SJSA1 (cell line): ENCODE measurements at regions not wholly inside any gene's neighbourhood (a gene's known extent, or its start where the extent isn't known, plus 50 kb on each side); places are given as distances from the start of the nearest gene placed in this dataset.

ENCODE experiments used
- DNase-seq, 2 experiments: peaks; one replicate each; pipeline ENCODE4 v3.0.0-alpha.2; 2015 to 2020; ENCODE audit warnings: low spot score in 2 of 2, low read depth in 1 of 2
- H3K27ac ChIP-seq: fragments of 250-450 bp; sonication (Bioruptor Pico); 2 replicates; pipeline ENCODE4 v1.5.1; 2020; ENCODE audit warnings: mild to moderate bottlenecking, moderate library complexity
- H3K27me3 ChIP-seq: fragments of 250-450 bp; sonication (Bioruptor Pico); replicated peaks from 2 replicates; pipeline ENCODE4 v1.5.1; 2020; ENCODE audit warnings: mild to moderate bottlenecking, moderate library complexity
- H3K36me3 ChIP-seq: fragments of 250-450 bp; sonication (Bioruptor Pico); 2 replicates; pipeline ENCODE4 v1.5.1; 2020; ENCODE audit warnings: mild to moderate bottlenecking
- H3K4me1 ChIP-seq: fragments of 250-450 bp; sonication (Bioruptor Pico); replicated peaks from 2 replicates; pipeline ENCODE4 v1.6.1; 2021; ENCODE audit warnings: mild to moderate bottlenecking
- H3K4me3 ChIP-seq: fragments of 250-450 bp; sonication (Bioruptor Pico); 2 replicates; pipeline ENCODE4 v1.5.1; 2020; ENCODE audit warnings: mild to moderate bottlenecking
- H3K9me3 ChIP-seq: fragments of 250-450 bp; sonication (Bioruptor Pico); replicated peaks from 2 replicates; pipeline ENCODE4 v1.5.1; 2020; ENCODE audit warnings: mild to moderate bottlenecking

DNA sequence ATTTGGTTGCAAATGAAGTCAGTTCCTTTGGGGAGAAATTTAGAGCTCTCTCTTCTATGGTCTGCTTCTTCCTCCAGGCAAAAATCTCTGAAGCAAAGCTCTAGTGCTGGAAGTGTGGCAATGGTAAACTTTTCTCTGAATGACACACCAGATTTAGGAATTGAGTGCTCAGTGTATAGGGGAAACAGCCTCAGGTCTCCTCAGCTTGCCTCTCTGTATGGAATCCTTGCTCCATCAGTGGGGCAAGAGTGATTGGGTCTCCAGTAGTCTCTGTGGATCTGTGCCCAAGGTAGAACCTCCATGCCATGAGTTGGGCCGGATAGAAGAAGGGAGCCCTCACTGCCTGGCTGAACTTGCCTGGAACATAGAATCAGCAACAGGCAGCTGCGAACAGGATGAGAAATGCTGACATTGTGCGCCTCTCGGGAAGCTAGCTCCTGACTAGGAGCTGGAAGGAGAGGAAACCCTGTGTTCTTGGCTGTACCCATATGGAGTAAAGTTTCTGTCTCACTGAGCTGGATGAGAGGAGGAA, 156.1 kb downstream of the WNT7A start:
- Histone ChIP-seq H3K4me1 (no peaks in the 10 kb centered on the region), H3K36me3 (no peaks in the 10 kb centered on the region), H3K4me3 (no peak overlapping the region), H3K9me3 (no peaks in the 10 kb centered on the region), H3K27me3 (no peaks in the 10 kb centered on the region), H3K27ac (no peak overlapping the region)
- no peak for DNase-seq

GRCh38 chr3:13722178-13722577, 157.7 kb downstream of the WNT7A start:
- Histone ChIP-seq H3K4me3 (no peak overlapping the region), H3K27ac (no peak overlapping the region), H3K9me3 (no peaks in the 10 kb centered on the region), H3K27me3 (no peaks in the 10 kb centered on the region), H3K4me1 (no peaks in the 10 kb centered on the region), H3K36me3 (no peaks in the 10 kb centered on the region)
- DNase-seq = no peak

- Histone ChIP-seq H3K27ac (no peak overlapping the region), H3K4me1 (no peaks in the 10 kb centered on the region), H3K36me3 (no peaks in the 10 kb centered on the region), H3K27me3 (no peaks in the 10 kb centered on the region), H3K4me3 (no peak overlapping the region), H3K9me3 (no peaks in the 10 kb centered on the region)
- DNase-seq = peak in 1 of 2 experiments; percentile 15
Observed at GRCh38 chr3:13718436-13718835, 161.4 kb downstream of the WNT7A start.

- Histone ChIP-seq H3K27ac (no peak overlapping the region), H3K27me3 (no peaks in the 10 kb centered on the region), H3K36me3 (no peaks in the 10 kb centered on the region), H3K4me3 (no peak overlapping the region), H3K4me1 (no peaks in the 10 kb centered on the region), H3K9me3 (no peaks in the 10 kb centered on the region)
- DNase-seq = no peak
Observed at GRCh38 chr3:13718000-13718399, 161.9 kb downstream of the WNT7A start.

DNA sequence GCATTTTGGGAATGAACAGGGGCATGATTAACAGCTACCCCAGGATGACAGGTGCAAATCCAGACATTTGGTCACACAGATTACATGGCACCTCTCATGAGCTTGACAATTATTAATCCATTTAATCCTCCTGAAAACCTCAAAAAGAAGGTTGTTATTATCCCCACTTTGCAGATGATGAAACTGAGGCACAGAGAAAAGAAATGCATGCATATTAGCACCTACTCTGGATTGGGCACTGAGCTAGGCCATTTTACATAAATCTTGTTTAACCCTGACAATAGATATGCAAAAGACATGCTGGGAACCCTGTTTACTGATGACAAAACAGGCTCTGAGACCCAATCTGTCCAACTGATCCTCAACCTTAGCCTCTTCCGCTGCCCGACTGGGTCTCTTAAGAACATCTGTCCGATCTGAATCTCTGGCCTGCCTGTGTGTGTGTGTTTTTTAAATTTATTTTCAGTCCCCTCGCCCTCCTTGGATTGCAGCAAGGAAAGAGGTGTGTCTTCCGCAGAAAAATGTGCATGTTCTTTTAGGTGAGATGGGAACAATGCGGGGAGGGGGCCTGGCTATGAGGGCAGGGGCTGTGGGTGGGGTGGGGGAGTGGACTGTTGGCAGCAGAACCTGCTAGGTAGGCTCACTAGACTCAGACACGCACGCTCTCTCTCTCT, 162.5 kb downstream of the WNT7A start:
- Histone ChIP-seq H3K36me3 (no peaks in the 10 kb centered on the region), H3K9me3 (no peaks in the 10 kb centered on the region), H3K27me3 (no peaks in the 10 kb centered on the region), H3K27ac (no peak overlapping the region), H3K4me3 (no peak overlapping the region), H3K4me1 (no peaks in the 10 kb centered on the region)
- DNase-seq = peak in 1 of 2 experiments; percentile 10

DNA sequence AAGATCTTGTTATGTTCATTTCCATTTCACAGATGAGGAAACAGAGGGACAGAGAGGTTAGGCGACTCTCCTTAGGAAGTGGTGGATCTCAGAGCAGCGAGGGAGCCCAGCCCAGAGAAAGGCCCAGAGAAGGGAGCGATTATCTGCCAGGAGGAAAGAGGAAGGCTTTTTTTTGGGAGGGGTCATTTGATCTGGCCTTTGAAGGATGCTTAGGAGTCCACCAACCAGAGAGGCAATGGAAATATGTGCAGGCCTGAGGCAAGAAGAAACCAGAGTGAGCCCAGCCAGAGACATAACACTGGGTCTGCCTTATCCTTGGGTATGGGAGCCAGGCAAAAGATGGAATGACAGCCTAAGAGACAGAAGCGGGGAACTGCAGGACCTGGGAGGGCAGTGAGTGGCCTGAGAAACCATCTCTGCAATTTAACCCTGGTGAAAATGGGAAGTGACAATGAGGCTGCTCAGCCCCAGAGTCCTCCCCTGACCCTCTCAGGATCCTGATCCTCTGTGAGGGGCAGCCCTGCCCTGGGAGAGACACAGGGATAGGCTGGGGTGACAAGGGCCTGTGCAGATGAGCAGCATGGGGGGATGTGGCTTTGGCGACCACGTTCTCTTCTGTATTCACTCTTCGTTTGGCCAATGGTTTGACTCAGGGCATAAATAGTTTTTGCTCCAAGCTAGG, 163.2 kb downstream of the WNT7A start:
- no peak overlapping the region for H3K27ac ChIP-seq

DNA sequence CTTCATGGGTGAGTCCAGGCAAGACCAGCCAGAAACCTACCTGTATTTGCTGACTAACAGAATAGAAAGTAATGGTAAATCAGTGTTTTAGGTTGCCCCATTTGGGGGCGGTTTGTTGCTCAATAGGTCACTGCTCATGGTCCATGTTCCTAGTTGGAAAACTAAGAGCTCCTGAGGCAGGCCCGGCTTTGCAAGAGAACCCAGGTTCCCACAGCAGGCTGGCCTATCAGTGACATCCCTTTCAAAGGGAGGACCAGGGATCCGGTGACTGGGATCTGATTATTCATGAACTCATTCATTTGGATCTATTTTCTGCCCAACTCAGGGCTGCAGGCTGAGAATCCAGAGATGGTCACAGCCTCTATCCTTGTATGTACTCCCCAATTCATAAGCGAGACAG, 163.9 kb downstream of the WNT7A start:
- Histone ChIP-seq H3K36me3 (no peaks in the 10 kb centered on the region), H3K4me3 (no peak overlapping the region), H3K27ac (no peak overlapping the region), H3K27me3 (no peaks in the 10 kb centered on the region), H3K9me3 (no peaks in the 10 kb centered on the region), H3K4me1 (no peaks in the 10 kb centered on the region)
- no peak for DNase-seq

More for the DNA sequence above, 163.2 kb downstream of the WNT7A start:
- H3K36me3 ChIP-seq = no peaks in the 10 kb centered on the region
- DNase-seq = peak in 1 of 2 experiments; percentile 16
- no peak overlapping the region for H3K4me3 ChIP-seq
- H3K4me1 ChIP-seq = no peaks in the 10 kb centered on the region
- no peaks in the 10 kb centered on the region for H3K27me3 ChIP-seq
- H3K9me3 ChIP-seq = no peaks in the 10 kb centered on the region

- Histone ChIP-seq H3K27ac (no peak overlapping the region), H3K4me1 (no peaks in the 10 kb centered on the region), H3K27me3 (no peaks in the 10 kb centered on the region), H3K36me3 (no peaks in the 10 kb centered on the region), H3K9me3 (no peaks in the 10 kb centered on the region), H3K4me3 (no peak overlapping the region)
- DNase-seq = peak in 1 of 2 experiments; percentile 11
Observed at GRCh38 chr3:13715167-13715954, 164.5 kb downstream of the WNT7A start.

- H3K4me3 ChIP-seq = no peak overlapping the region
- H3K4me1 ChIP-seq = no peaks in the 10 kb centered on the region
- no peaks in the 10 kb centered on the region for H3K36me3 ChIP-seq
- H3K9me3 ChIP-seq = no peaks in the 10 kb centered on the region
- peak in 1 of 2 experiments; percentile 27 for DNase-seq
- no peak overlapping the region for H3K27ac ChIP-seq
- no peaks in the 10 kb centered on the region for H3K27me3 ChIP-seq
Observed at GRCh38 chr3:13714251-13714916, 165.5 kb downstream of the FBLN2 start.

DNA sequence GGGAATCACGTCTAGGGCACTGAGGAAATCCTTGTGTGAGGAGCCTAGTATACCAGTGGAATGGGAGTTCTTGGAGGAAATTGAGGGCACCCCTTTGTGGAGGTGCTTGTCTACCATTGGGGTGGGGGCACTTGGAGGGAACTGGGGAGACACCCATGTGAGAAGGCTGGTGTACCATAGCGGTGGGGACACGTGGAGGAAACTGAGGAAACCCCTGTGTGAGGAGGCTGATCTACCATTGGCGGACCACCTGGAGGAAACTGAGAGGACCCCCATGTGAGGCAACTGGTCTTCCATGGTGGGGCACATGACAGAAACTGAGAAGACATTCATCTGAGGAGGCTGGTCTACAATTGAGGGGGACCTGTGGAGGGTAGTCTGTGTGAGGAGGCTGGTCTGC, 164.5 kb downstream of the FBLN2 start:
- DNase-seq = peak in 1 of 2 experiments; percentile 13

DNA sequence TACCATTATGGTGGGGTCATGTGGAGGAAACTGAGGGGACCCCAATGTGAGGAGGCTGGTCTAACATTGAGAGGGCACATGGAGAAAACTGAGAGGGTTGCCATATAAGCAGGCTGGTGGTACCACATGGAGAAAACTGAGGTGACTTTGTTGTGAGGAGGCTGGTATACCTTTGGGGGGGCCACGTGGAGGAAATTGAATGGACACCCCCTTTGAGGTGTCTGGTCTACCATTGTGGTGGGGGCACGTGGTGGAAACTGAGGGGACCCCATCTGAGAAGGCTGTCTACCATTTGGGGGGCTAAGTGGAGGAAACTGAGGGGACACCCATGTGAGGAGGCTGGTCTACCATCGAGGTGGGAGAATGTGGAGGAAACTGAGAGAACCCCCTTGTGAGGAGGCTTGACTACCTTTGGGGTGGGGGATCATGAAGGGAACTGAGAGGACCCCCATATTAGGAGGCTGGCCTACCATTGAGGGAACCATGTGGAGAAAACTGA, 163.8 kb downstream of the FBLN2 start:
- no peaks in the 10 kb centered on the region for H3K36me3 ChIP-seq
- H3K27me3 ChIP-seq = no peaks in the 10 kb centered on the region
- no peaks in the 10 kb centered on the region for H3K9me3 ChIP-seq
- H3K4me3 ChIP-seq = no peak overlapping the region
- no peaks in the 10 kb centered on the region for H3K4me1 ChIP-seq
- no peak overlapping the region for H3K27ac ChIP-seq
- peak in 1 of 2 experiments; percentile 9 for DNase-seq

More for the DNA sequence above, 164.5 kb downstream of the FBLN2 start:
- Histone ChIP-seq H3K4me3 (no peak overlapping the region), H3K27ac (no peak overlapping the region), H3K27me3 (no peaks in the 10 kb centered on the region), H3K9me3 (no peaks in the 10 kb centered on the region), H3K36me3 (no peaks in the 10 kb centered on the region), H3K4me1 (no peaks in the 10 kb centered on the region)

DNA sequence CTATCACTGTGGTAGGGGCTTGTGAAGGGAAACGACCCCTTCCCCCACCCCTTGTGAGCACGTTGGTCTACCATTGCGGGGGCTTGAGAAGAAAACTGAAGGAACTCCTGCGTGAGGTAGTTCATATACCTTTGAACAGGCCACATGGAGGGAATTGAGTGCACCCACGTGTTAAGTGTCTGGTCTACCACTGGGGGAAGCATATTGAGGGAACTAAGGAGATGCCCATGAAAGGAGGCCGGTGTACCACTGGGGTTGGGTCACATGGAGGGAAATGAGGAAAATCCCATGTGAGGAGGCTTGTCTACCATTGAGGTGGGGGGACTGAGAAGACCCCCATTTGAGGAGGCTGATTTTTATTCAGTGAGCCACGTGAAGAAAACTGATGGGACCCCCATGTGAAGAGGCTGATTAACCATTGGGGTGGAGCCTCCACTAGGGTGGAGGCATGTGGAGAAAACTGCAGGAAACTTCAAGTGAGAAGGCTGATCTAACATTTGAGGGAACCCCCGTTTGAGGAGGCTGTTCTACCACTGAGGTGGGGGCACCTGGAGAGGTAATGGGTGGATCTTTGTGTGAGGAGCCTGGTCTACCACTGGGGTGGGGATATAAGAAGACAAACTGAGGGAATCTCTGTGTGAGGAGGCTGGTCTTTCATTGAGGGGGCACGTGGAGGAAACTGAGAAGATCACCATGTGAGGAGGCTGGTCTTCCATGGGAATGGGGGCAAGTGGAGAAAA, 163.2 kb downstream of the FBLN2 start:
- Histone ChIP-seq H3K4me3 (no peak overlapping the region), H3K27ac (no peak overlapping the region), H3K9me3 (no peaks in the 10 kb centered on the region), H3K36me3 (no peaks in the 10 kb centered on the region), H3K27me3 (no peaks in the 10 kb centered on the region), H3K4me1 (no peaks in the 10 kb centered on the region)
- DNase-seq = peak in 1 of 2 experiments; percentile 25

DNA sequence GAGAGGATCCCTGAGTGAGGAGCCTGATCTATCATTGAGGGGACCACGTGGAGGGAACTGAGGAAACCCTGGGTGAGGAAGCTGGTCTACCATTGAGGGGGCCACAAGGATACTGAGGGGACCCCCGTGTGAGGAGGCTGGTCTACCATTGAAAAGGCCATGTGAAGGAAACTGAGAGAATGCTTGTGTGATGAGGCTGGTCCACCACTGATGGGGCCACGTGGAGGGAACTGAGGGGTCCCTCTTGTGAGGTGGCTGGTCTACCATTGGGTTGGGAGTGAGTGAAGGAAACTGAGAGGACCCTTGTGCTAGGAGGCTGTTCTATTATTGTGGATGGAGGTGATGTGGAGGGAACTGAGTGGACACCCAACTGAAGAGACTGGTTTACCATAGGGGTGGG, 161.3 kb downstream of the FBLN2 start:
- no peaks in the 10 kb centered on the region for H3K9me3 ChIP-seq
- no peaks in the 10 kb centered on the region for H3K27me3 ChIP-seq
- no peaks in the 10 kb centered on the region for H3K36me3 ChIP-seq
- H3K27ac ChIP-seq = no peak overlapping the region
- DNase-seq = no peak
- H3K4me3 ChIP-seq = no peak overlapping the region
- H3K4me1 ChIP-seq = no peaks in the 10 kb centered on the region
